Activated T-helper 1 cell treated with Interleukin-2 at 50 U/mL for 16 hours (primary cell): ENCODE measurements at regions not wholly inside any gene's neighbourhood (a gene's known extent, or its start where the extent isn't known, plus 50 kb on each side); places are given as distances from the start of the nearest gene placed in this dataset.
"Not testable (repeated sequence)": the region's sequence is repeated elsewhere in the genome, so short reads cannot be mapped to it uniquely, and the experiment has no call there.

ENCODE experiments used
- DNase-seq: peaks from one replicate; pipeline ENCODE4 v3.0.0-alpha.2; 2020; ENCODE audit warnings: low read depth

DNA sequence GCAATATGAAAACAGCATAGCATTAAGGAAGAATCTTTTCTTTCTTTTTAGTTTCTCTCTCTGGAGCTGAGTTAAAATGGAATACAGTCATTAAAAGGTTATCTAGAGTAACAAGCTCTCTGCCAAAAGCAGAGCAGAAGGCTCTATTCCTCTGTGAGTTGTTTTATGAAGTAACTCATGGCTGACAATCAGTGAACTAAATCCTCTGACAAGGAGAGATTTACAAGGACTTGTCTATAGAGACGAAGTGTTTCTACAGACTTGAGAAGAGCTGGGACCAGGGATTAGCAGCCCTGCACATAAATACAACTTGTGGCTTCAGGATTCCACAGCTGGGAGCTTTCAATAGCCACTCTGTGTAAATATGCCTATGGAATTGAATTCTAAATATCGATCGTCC lies 192.5 kb upstream of the RAG2 start:
- DNase-seq, result no peak

DNA sequence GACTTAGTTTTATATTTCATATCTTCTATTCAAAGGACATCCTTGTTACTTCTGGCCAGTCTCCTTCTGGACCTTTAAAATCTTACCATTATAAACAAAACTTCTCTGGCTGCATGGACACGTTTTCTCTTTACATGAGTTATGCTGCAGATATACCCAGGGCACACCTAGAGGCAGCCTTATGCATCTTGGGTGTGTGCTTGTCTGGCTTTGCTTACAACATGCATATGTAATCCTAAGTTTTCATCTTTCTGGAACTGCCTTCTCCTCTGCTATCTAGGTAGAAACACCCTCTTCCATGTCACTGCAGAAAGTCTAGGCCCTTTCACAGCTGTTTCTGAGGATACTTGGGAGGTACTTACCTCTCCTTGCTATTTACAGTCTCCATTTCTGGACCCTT lies 185.8 kb upstream of the RAG2 start:
- no peak for DNase-seq

GRCh38 chr11:36779791-36780190 lies 181.8 kb upstream of the RAG2 start:
- DNase-seq, result no peak

DNA sequence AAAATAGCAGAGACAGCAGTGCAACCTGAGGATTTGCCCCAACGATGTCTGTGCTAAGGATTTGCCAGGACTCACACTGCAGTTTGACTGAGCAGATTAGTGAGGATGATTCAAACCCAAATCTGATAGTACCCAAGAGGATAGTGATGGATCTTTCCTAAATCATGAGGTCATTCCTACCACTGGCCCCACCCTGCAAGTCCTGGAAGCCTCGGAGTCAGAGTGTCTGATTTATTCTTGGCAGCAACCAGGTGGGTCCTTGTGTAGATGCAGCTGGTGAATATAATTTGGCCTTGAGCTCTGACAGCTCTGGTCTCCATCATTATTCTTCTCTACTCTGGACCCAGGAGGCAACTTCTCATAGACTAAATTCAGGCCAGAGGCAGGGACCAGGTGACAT lies 179.3 kb upstream of the RAG2 start:
- no peak for DNase-seq

GRCh38 chr11:36775756-36776155 lies 177.7 kb upstream of the RAG2 start:
- no peak for DNase-seq

DNA sequence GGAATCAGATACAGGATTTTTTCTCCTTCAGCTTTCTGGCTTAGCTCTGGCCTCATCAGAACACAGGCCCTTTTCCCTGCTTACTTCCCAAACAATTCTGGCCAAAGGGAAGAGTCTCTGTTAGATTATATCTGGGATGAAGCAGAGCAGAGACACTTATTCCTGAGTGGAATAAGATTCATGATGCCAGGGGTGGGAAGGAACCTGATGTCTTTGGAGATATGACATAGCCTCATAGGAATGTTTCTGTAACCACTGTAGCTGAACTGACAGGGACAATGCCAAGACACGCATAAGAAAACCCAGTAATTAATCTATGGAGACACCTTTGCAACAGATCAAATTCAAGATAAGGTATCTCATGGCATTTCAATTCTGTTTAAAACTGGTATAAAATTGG lies 177.1 kb upstream of the RAG2 start:
- no peak for DNase-seq

- DNase-seq, result no peak
Observed at GRCh38 chr11:36774603-36775002, 176.6 kb upstream of the RAG2 start.

DNA sequence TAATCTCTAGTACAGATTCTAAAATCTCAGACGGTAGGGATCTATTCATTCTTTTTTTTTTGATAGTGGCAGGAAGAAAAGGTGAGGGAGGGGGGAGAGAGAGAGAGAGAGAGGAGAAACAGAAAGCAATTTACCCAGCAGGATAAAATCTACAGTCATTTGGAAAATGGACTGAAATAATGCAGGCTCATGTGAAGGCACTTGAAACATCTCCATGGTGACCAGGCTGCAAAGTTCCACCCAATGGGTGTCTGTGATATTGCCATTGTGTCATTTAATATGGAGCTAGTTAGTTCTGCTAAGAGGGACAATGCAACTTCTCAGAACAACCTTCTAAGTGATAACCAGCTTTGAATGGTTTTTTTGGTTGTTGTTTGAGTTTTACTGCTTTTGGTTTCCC lies 165.2 kb upstream of the RAG2 start:
- DNase-seq, result no peak

GRCh38 chr11:36757075-36757474 lies 159.0 kb upstream of the RAG2 start:
- DNase-seq, result no peak

- DNase-seq, result no peak
Observed at GRCh38 chr11:36753960-36754359, 155.9 kb upstream of the RAG2 start.

DNA sequence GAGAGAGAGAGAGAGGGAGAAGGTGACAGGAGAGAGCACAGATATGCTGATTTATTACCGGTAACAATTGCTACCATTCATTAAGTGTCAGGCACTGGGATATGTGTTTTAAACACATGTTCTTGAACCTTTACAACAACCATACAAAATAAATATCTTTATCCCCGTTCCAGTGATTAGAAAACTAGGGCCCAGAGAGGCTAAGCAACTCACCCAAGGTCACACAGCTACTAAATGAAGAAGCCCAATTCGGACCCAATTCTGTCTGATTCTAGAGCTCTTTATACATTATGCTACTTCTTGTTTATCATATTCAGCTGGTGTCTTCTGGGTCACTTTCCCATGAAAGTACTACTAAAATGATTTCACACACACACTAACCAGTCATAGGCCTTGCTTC lies 154.0 kb upstream of the RAG2 start:
- DNase-seq, result no peak

DNA sequence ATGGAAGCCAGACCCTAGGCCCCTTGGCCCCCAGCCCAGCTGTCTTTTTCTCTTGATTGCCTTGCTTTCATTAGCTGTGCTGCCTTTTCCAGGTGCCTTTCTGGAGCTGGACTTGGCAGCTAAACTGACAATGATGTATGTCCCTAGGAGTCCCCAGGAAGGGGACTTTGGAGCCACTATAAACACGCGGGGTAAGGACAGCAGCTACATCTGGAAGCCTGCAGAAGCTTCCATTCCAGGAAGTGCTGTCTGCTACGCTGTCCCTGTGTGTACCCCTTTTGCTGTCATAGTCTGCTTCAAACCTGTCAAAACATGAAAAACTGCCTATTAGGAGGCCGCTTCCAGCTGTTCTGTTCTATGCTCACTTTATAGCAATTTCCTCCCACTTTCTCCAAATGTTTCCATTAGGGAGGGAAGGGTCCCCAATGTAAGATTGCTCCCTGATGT lies 153.3 kb upstream of the RAG2 start:
- no peak for DNase-seq

DNA sequence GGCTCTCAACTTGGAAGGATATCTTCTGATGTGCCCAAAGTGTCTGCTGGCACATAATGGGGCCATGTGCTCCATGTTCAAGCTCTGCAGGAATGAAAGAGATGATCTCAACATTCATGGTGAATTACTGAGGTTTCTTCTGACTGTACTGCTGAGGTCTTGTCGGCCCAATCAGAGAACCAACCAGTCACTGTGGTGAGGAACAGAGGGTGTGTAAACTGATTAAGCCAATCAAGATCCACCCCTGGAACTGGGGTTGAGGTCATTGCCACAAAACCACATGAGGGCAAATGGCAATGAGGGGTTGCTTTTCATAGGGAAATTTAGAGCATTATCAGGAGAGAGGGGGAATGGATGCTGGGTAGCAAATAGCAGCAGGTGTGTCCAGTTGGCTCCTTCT lies 152.3 kb upstream of the RAG2 start:
- DNase-seq, result no peak

DNA sequence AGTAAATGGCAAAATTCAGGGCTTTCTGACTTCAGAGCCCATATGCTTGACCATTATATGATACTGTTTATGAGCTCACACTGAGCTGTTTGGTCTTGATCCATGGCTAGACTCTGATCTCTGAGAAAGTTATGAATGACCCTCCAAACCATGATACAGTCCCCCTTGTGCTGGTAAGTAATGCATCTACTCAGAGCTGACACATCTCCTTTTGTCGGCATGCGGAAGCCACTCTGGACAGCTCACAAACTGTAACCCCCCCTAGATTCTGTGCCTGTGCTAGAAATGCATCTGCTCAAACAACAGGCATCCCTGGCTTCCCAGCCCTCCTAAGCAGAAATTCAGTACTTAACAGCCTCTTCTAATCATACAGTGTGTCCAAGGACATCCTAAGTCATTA lies 150.8 kb upstream of the RAG2 start:
- DNase-seq, result no peak

DNA sequence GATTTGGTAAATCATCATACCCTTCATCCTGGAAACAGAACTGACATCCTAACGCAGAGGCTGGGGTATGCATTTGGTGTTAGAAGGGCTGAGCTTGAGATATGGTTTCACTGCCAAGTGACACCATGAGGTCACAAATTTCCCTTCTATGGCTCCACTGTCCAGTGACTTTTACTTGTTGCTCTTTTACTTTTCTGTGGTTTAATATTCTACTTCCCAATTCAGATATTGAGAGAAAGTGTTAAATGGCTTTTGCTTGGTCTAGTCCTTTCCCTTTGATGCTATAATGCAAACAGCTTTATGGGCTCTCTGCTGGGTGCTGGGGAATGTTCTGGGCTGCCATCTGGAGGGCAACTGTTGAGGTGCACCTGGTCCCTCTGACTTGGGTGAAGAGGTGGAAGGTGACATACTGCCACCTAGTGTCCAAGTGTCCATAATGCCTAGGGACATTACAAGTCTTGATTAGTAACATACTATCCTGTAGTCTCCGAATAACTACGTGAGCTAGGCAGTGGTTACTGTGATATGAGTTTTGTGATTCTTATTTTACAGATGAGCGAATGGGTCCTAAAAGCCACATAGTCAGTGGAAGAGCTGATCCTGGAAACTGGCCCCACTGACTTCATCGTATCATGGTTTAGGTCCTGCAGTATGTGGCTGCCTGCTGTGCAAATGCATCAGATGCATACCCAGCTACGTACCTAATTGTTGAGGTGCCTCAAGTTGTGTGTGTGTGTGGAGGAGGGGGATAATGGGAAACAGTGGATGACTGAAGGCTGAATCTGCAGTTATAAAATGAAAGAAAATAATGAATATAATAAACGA lies 149.1 kb upstream of the RAG2 start:
- peak; percentile 51 for DNase-seq

- peak; percentile 12 for DNase-seq
Observed at GRCh38 chr11:36744375-36745168, 146.5 kb upstream of the RAG2 start.

GRCh38 chr11:36743039-36743438 lies 145.0 kb upstream of the RAG2 start:
- no peak for DNase-seq

GRCh38 chr11:36741515-36741914 lies 143.5 kb upstream of the RAG2 start:
- no peak for DNase-seq

GRCh38 chr11:36738292-36738861 lies 140.3 kb upstream of the RAG2 start:
- no peak for DNase-seq

DNA sequence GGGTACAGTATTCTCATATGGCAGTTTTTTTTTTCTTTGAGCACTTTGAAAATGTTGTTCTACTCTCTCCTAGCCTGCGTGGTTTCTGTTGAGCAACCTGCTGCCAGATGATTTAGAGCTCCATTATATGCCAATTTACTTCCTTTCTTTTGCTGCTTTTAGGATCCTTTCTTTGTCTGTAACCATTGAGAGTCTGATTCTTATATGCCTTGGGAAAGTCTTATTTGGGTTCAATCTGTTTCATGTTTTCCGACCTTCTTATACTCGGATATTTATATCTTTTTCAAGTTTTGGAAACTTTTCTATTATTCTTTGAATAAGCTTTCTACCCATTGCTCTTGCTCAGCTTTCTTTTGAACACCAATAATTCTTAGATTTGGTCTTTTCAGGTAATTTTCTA lies 138.1 kb upstream of the RAG2 start:
- no peak for DNase-seq

GRCh38 chr11:36733721-36734120 lies 135.7 kb upstream of the RAG2 start:
- not testable (repeated sequence) for DNase-seq

DNA sequence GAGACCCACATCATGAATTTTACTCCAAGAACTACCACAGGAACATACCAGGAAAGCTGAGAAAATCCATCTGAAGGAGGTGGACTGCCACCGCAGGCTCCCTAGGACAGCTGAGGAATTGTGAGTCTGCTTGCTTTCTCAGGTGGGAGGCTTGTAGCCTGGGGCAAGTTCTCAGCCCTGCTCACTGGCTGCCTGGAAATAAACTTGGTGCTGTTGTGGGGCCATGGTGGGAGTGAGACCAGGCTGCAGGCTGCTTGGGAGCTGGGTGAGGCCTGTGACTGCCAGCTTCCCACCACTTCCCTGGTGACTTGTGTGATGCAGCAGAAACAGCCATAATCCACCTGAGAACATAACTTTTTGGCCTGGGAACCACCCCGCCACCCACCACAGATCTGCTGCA lies 132.7 kb upstream of the RAG2 start:
- no peak for DNase-seq

DNA sequence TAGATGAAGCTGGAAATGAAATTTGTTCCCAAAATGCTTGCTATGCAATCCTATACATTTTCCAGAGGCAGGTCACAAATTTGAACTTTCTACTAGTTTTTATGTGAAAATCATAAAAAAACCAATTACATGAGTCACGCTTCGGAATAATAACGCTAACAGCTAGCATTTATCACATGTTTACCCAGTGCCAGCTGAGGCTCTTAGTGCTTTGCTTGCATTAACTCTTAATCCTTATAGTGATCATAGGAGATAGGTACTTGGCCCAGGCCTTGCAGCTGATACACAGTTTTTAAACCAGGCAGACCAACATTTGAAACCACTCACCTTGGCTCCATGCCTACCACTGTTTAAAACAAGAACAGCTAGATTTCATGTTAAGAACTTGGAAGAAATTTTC lies 131.8 kb upstream of the RAG2 start:
- DNase-seq, result no peak
